ENCODE measurements at regions not wholly inside any gene's neighbourhood (a gene's known extent, or its start where the extent isn't known, plus 50 kb on each side); places are given as distances from the start of the nearest gene placed in this dataset.

DNA sequence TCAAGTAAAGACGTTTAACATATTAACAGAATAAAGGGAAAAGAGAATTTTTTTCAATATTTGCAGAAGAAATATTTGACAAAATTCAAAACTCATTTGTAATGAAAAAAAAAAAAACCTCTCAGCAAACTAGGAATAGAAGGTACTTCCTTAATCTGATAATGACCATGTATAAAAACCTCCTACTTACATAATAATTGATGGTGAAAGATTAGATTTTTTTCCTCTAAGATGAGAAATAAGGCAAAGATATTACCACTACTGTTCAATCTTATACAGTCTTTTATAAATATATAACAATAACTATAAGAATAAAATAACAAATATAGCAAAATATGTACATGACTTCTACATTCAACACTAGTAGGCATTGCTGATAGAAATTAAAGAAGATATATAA is 424.6 kb upstream of the KLF4 start:
- ATAC-seq: no peak
- H3K36me3 ChIP-seq (ENCODE audit: low read depth, low read length): no peaks in the 10 kb centered on the region
- no TSS peak for BruUV-seq (replicated peaks)
- no peaks in the 10 kb centered on the region for H3K4me1 ChIP-seq (ENCODE audit: insufficient read depth, low read length)
- no peak overlapping the region for H3K27ac ChIP-seq (ENCODE audit: low read length)
- CTCF ChIA-PET: no interaction called here
- no peak overlapping the region for H3K4me3 ChIP-seq (ENCODE audit: low read length)
- H3K4me2 ChIP-seq (ENCODE audit: low read length): no peak overlapping the region
- no peaks in the 10 kb centered on the region for H3K9me2 ChIP-seq (replicated peaks; ENCODE audit: low read length)
- DNase-seq: no peak
- no peak overlapping the region for H3K9ac ChIP-seq (ENCODE audit: low read length)
- no peaks in the 10 kb centered on the region for H3K9me3 ChIP-seq (ENCODE audit: low read length)
- POLR2A ChIA-PET (ENCODE audit: unreplicated experiment): no interaction called here
- intact Hi-C loops (cut with micrococcal nuclease): no loop called here
- no peaks in the 10 kb centered on the region for H4K20me1 ChIP-seq (ENCODE audit: low read length)
- no peaks in the 10 kb centered on the region for H3K27me3 ChIP-seq (ENCODE audit: low read length)
- TF ChIP-seq, protein P1, sequence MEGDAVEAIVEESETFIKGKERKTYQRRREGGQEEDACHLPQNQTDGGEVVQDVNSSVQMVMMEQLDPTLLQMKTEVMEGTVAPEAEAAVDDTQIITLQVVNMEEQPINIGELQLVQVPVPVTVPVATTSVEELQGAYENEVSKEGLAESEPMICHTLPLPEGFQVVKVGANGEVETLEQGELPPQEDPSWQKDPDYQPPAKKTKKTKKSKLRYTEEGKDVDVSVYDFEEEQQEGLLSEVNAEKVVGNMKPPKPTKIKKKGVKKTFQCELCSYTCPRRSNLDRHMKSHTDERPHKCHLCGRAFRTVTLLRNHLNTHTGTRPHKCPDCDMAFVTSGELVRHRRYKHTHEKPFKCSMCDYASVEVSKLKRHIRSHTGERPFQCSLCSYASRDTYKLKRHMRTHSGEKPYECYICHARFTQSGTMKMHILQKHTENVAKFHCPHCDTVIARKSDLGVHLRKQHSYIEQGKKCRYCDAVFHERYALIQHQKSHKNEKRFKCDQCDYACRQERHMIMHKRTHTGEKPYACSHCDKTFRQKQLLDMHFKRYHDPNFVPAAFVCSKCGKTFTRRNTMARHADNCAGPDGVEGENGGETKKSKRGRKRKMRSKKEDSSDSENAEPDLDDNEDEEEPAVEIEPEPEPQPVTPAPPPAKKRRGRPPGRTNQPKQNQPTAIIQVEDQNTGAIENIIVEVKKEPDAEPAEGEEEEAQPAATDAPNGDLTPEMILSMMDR (conservative IDR thresholded peaks at IDR 0.05; ENCODE audit: low read depth, low read length): no peak
- no peak for TF ChIP-seq EZH2phosphoT487 (IDR thresholded peaks at IDR 0.05; ENCODE audit: borderline replicate concordance, low read length)
- no peak for TF ChIP-seq EZH2 (IDR thresholded peaks at IDR 0.05; ENCODE audit: low read length, unreplicated experiment)
- no peaks in the 10 kb centered on the region for H3F3A ChIP-seq (ENCODE audit: low read length, unreplicated experiment)
- no peak overlapping the region for H2AFZ ChIP-seq (ENCODE audit: low read length)
- no peaks in the 10 kb centered on the region for H3K79me2 ChIP-seq (ENCODE audit: low read length)

DNA sequence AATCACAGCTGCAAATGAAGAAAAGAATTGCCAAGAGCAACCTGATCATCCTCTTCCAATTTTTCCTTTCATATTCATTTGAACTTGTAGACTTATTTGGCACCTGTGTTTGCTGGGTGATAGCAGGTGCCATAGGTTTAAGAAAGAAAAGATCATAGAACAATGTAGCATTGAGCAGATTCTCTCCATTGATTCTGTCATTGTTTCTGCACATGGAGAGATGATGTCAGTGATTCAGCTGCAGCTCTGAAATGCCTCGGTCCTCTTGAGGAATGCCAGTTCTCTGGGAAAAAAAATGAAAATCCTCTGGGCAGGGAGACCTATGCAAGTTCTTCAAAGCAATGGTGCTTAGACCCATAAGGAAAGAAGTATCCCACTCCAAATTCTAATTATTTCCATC is 418.1 kb upstream of the KLF4 start:
- ChIA-PET CTCF (no interaction called here), POLR2A (ENCODE audit: unreplicated experiment) (no interaction called here)
- Histone ChIP-seq H3K27me3 (ENCODE audit: low read length) (no peaks in the 10 kb centered on the region), H3K79me2 (ENCODE audit: low read length) (no peaks in the 10 kb centered on the region), H3K4me2 (ENCODE audit: low read length) (no peak overlapping the region), H3K4me1 (ENCODE audit: insufficient read depth, low read length) (no peaks in the 10 kb centered on the region), H3F3A (ENCODE audit: low read length, unreplicated experiment) (no peaks in the 10 kb centered on the region), H3K9me2 (replicated peaks; ENCODE audit: low read length) (no peaks in the 10 kb centered on the region), H3K9me3 (ENCODE audit: low read length) (no peaks in the 10 kb centered on the region), H3K4me3 (ENCODE audit: low read length) (no peak overlapping the region), H3K27ac (ENCODE audit: low read length) (no peak overlapping the region), H2AFZ (ENCODE audit: low read length) (no peak overlapping the region), H3K36me3 (ENCODE audit: low read depth, low read length) (no peaks in the 10 kb centered on the region), H4K20me1 (ENCODE audit: low read length) (no peaks in the 10 kb centered on the region), H3K9ac (ENCODE audit: low read length) (no peak overlapping the region)
- no peak for DNase-seq
- TF ChIP-seq EZH2 (IDR thresholded peaks at IDR 0.05; ENCODE audit: low read length, unreplicated experiment): no peak
- TF ChIP-seq, protein P1 (conservative IDR thresholded peaks at IDR 0.05; ENCODE audit: low read depth, low read length): no peak
- TF ChIP-seq EZH2phosphoT487 (IDR thresholded peaks at IDR 0.05; ENCODE audit: borderline replicate concordance, low read length): no peak
- no peak for ATAC-seq
- no TSS peak for BruUV-seq (replicated peaks)
- intact Hi-C loops (cut with micrococcal nuclease): no loop called here

DNA sequence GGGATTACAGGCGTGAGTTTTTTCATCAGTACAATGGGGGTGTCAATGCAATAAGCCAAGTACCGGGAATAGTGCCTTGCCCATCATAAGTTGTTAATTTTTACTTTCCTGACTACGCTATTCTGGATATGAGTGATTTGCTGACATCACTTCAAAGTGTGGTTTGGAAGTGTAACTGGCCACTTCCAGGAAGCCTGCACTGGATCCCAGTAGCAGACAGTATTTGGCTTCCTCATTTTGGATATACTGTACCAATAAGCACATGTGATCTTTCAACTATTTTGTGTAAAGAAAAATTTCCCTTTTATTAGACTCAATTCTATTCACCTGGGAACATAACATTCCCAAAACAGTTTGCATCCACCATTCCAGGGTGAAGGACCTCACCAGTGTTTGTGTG is 417.7 kb upstream of the KLF4 start:
- POLR2A ChIA-PET (ENCODE audit: unreplicated experiment): no interaction called here
- H3F3A ChIP-seq (ENCODE audit: low read length, unreplicated experiment): no peaks in the 10 kb centered on the region
- H3K36me3 ChIP-seq (ENCODE audit: low read depth, low read length): no peaks in the 10 kb centered on the region
- no peak for ATAC-seq
- H3K4me1 ChIP-seq (ENCODE audit: insufficient read depth, low read length): no peaks in the 10 kb centered on the region
- intact Hi-C loops (cut with micrococcal nuclease): no loop called here
- no peak overlapping the region for H3K4me2 ChIP-seq (ENCODE audit: low read length)
- H3K27me3 ChIP-seq (ENCODE audit: low read length): no peaks in the 10 kb centered on the region
- H3K9ac ChIP-seq (ENCODE audit: low read length): no peak overlapping the region
- H3K9me2 ChIP-seq (replicated peaks; ENCODE audit: low read length): no peaks in the 10 kb centered on the region
- no peak overlapping the region for H3K4me3 ChIP-seq (ENCODE audit: low read length)
- H3K79me2 ChIP-seq (ENCODE audit: low read length): no peaks in the 10 kb centered on the region
- no peak overlapping the region for H3K27ac ChIP-seq (ENCODE audit: low read length)
- DNase-seq: no peak
- no peaks in the 10 kb centered on the region for H4K20me1 ChIP-seq (ENCODE audit: low read length)
- TF ChIP-seq EZH2 (IDR thresholded peaks at IDR 0.05; ENCODE audit: low read length, unreplicated experiment) (no peak), EZH2phosphoT487 (IDR thresholded peaks at IDR 0.05; ENCODE audit: borderline replicate concordance, low read length) (no peak)
- H3K9me3 ChIP-seq (ENCODE audit: low read length): no peaks in the 10 kb centered on the region
- CTCF ChIA-PET: no interaction called here
- no peak overlapping the region for H2AFZ ChIP-seq (ENCODE audit: low read length)
- BruUV-seq (replicated peaks): no TSS peak
